ENCODE measurements at regions not wholly inside any gene's neighbourhood (a gene's known extent, or its start where the extent isn't known, plus 50 kb on each side); places are given as distances from the start of the nearest gene placed in this dataset.

GRCh38 chr4:185994750-185995149 lies 74.2 kb upstream of the TLR3 start:
- H3F3A ChIP-seq (ENCODE audit: low read depth), result peaks cover 5% of the 10 kb centered on the region
- H3K27ac ChIP-seq, result no peak overlapping the region
- H3K4me1 ChIP-seq, result peaks cover 26% of the 10 kb centered on the region
- no peaks in the 10 kb centered on the region for H3K79me2 ChIP-seq (ENCODE audit: low read depth)
- H3K9me3 Mint-ChIP-seq, result peaks cover 2% of the 10 kb centered on the region
- no peak overlapping the region for H3K27ac Mint-ChIP-seq
- no peaks in the 10 kb centered on the region for H3K36me3 Mint-ChIP-seq
- H2AFZ ChIP-seq (replicated peaks), result no peak overlapping the region
- TF ChIP-seq EZH2 (IDR thresholded peaks at IDR 0.05), result no peak
- TF ChIP-seq EZH2phosphoT487 (IDR thresholded peaks at IDR 0.05), result no peak
- TF ChIP-seq CTCF (IDR thresholded peaks at IDR 0.05), result no peak
- peaks cover 18% of the 10 kb centered on the region for H3K4me1 Mint-ChIP-seq
- no peaks in the 10 kb centered on the region for H3K36me3 ChIP-seq
- peaks cover 7% of the 10 kb centered on the region for H3K27me3 Mint-ChIP-seq (ENCODE audit: insufficient read depth, low read depth)
- no peak overlapping the region for H3K4me3 Mint-ChIP-seq
- no peaks in the 10 kb centered on the region for H3K9me3 ChIP-seq (ENCODE audit: low read depth)
- no peaks in the 10 kb centered on the region for H3K27me3 ChIP-seq
- H4K20me1 ChIP-seq (ENCODE audit: low read depth), result no peaks in the 10 kb centered on the region
- DNase-seq (ENCODE audit: low spot score), result no peak
- no peak overlapping the region for H3K9ac ChIP-seq
- H3K4me3 ChIP-seq, result no peak overlapping the region
- no peak overlapping the region for H3K4me2 ChIP-seq

DNA sequence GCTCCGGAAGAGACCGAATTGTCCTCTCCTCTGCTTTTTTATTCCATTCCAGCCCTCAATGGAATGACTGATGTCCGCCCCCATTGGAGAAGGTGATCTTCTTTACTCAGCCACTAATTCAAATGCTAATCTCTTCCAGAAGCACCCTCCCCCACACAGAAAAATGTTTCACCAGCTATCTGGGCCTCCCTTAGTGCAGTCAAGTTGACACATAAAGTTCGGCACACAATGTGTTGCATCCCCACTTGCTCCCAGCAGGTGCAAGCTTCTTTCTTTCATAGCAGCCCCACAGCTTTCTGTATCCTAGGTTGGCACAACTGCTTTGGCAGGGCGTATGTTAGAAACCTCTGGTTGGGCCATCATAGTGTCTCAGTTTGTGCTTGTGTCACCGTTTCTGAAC lies 73.3 kb upstream of the TLR3 start:
- Mint-ChIP-seq H3K36me3 (no peaks in the 10 kb centered on the region), H3K27me3 (ENCODE audit: insufficient read depth, low read depth) (peaks cover 9% of the 10 kb centered on the region), H3K27ac (no peak overlapping the region), H3K4me3 (no peak overlapping the region), H3K9me3 (peaks cover 2% of the 10 kb centered on the region), H3K4me1 (peaks cover 18% of the 10 kb centered on the region)
- Histone ChIP-seq H3K9me3 (ENCODE audit: low read depth) (no peaks in the 10 kb centered on the region), H3K9ac (no peak overlapping the region), H3F3A (ENCODE audit: low read depth) (peaks cover 5% of the 10 kb centered on the region), H3K27ac (no peak overlapping the region), H4K20me1 (ENCODE audit: low read depth) (no peaks in the 10 kb centered on the region), H3K4me3 (no peak overlapping the region), H3K36me3 (no peaks in the 10 kb centered on the region), H3K27me3 (no peaks in the 10 kb centered on the region), H2AFZ (replicated peaks) (no peak overlapping the region), H3K4me2 (no peak overlapping the region), H3K79me2 (ENCODE audit: low read depth) (no peaks in the 10 kb centered on the region), H3K4me1 (peaks cover 26% of the 10 kb centered on the region)
- no peak for DNase-seq (ENCODE audit: low spot score)
- no peak for TF ChIP-seq CTCF (IDR thresholded peaks at IDR 0.05)
- TF ChIP-seq EZH2 (IDR thresholded peaks at IDR 0.05), result no peak
- TF ChIP-seq EZH2phosphoT487 (IDR thresholded peaks at IDR 0.05), result no peak

DNA sequence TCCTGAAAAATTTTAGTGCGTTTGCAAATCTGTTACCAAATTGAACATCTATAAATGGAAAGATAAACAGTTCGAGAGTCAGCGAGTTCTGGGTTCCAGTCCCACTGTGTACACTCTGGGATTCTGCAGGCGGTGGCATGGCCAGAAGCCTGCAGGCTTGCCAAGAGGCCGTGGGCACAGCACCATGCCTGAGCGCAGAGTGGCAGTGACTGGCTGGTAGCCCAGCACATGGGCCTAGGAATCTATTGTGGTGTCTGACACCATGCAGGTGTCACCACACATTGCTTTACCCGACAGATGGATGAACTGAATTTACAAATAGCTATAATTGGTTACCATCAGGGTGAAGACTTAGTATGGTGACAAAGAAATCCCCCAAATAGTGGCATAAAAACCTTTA lies 71.7 kb upstream of the TLR3 start:
- no peak for DNase-seq (ENCODE audit: low spot score)
- Histone ChIP-seq H3K27me3 (no peaks in the 10 kb centered on the region), H3K4me1 (peaks cover 14% of the 10 kb centered on the region), H4K20me1 (ENCODE audit: low read depth) (no peaks in the 10 kb centered on the region), H3F3A (ENCODE audit: low read depth) (peaks cover 5% of the 10 kb centered on the region), H3K79me2 (ENCODE audit: low read depth) (no peaks in the 10 kb centered on the region), H3K9ac (no peak overlapping the region), H2AFZ (replicated peaks) (no peak overlapping the region), H3K27ac (no peak overlapping the region), H3K36me3 (no peaks in the 10 kb centered on the region), H3K4me3 (no peak overlapping the region), H3K4me2 (no peak overlapping the region), H3K9me3 (ENCODE audit: low read depth) (no peaks in the 10 kb centered on the region)
- no peak overlapping the region for H3K27ac Mint-ChIP-seq
- H3K27me3 Mint-ChIP-seq (ENCODE audit: insufficient read depth, low read depth), result peaks cover 9% of the 10 kb centered on the region
- no peaks in the 10 kb centered on the region for H3K36me3 Mint-ChIP-seq
- H3K4me3 Mint-ChIP-seq, result no peak overlapping the region
- H3K9me3 Mint-ChIP-seq, result peaks cover 2% of the 10 kb centered on the region
- peaks cover 11% of the 10 kb centered on the region for H3K4me1 Mint-ChIP-seq
- TF ChIP-seq CTCF (IDR thresholded peaks at IDR 0.05), result no peak

- Histone ChIP-seq H3K27ac (no peak overlapping the region), H3K4me3 (no peak overlapping the region), H3K4me1 (peaks cover 9% of the 10 kb centered on the region), H4K20me1 (ENCODE audit: low read depth) (no peaks in the 10 kb centered on the region), H3K36me3 (no peaks in the 10 kb centered on the region), H3K79me2 (ENCODE audit: low read depth) (no peaks in the 10 kb centered on the region), H2AFZ (replicated peaks) (peak overlapping the region; percentile 50), H3K4me2 (no peak overlapping the region), H3K27me3 (no peaks in the 10 kb centered on the region), H3F3A (ENCODE audit: low read depth) (no peaks in the 10 kb centered on the region), H3K9me3 (ENCODE audit: low read depth) (no peaks in the 10 kb centered on the region), H3K9ac (no peak overlapping the region)
- Mint-ChIP-seq H3K4me1 (peaks cover 6% of the 10 kb centered on the region), H3K27me3 (ENCODE audit: insufficient read depth, low read depth) (peaks cover 9% of the 10 kb centered on the region), H3K27ac (no peak overlapping the region), H3K36me3 (no peaks in the 10 kb centered on the region), H3K4me3 (no peak overlapping the region), H3K9me3 (peaks cover 2% of the 10 kb centered on the region)
- TF ChIP-seq EZH2phosphoT487 (IDR thresholded peaks at IDR 0.05) (no peak), CTCF (IDR thresholded peaks at IDR 0.05) (no peak), EZH2 (IDR thresholded peaks at IDR 0.05) (no peak)
- no peak for DNase-seq (ENCODE audit: low spot score)
Measured at GRCh38 chr4:185998791-185999190, 70.2 kb upstream of the TLR3 start.

Data from neural progenitor cell (in vitro differentiated cells).